ENCODE measurements at regions not wholly inside any gene's neighbourhood (a gene's known extent, or its start where the extent isn't known, plus 50 kb on each side); places are given as distances from the start of the nearest gene placed in this dataset.

GRCh38 chr12:66829660-66830325 lies 150.9 kb upstream of the GRIP1 start:
- Histone ChIP-seq H4K8ac (ENCODE audit: low read length) (no peak overlapping the region), H3K4me1 (ENCODE audit: control insufficient read depth, insufficient read depth, low read depth, low read length) (no peaks in the 10 kb centered on the region), H3K27ac (ENCODE audit: low read length, poor library complexity, severe bottlenecking) (no peak overlapping the region), H3K36me3 (ENCODE audit: control insufficient read depth in 1 of 2, insufficient read depth in 2 of 2, low read depth in 1 of 2, low read length in 2 of 2) (no peaks in the 10 kb centered on the region), H3K9ac (ENCODE audit: low read length) (no peak overlapping the region), H3K79me1 (replicated peaks; ENCODE audit: low read length, poor library complexity, severe bottlenecking) (no peaks in the 10 kb centered on the region), H2BK120ac (ENCODE audit: low read depth, low read length) (no peak overlapping the region), H2BK15ac (ENCODE audit: low read depth, poor library complexity, severe bottlenecking) (no peak overlapping the region), H2AK5ac (ENCODE audit: low read length, severe bottlenecking) (no peak overlapping the region), H3K4me3 (ENCODE audit: insufficient read depth in 1 of 2, low read depth in 1 of 2, low read length in 2 of 2) (no peak overlapping the region), H4K91ac (ENCODE audit: low read length) (no peak overlapping the region), H3K9me3 (ENCODE audit: control insufficient read depth, low read length) (no peaks in the 10 kb centered on the region), H3K14ac (ENCODE audit: low read length in 2 of 2) (no peak overlapping the region), H2BK5ac (ENCODE audit: low read depth, low read length, poor library complexity, severe bottlenecking) (no peak overlapping the region), H2BK12ac (ENCODE audit: low read length in 2 of 2) (no peak overlapping the region), H2AFZ (ENCODE audit: low read depth, low read length) (no peak overlapping the region), H3K23ac (ENCODE audit: low read length in 2 of 2) (no peak overlapping the region), H3K27me3 (ENCODE audit: control insufficient read depth in 1 of 2, insufficient read depth in 1 of 2, low read length in 2 of 2) (peaks cover 3 to 6% of the 10 kb centered on the region in 2 experiments), H3K4ac (ENCODE audit: low read depth in 1 of 2, low read length in 2 of 2) (no peak overlapping the region), H3K4me2 (ENCODE audit: low read length, poor library complexity, severe bottlenecking) (no peak overlapping the region), H3K18ac (ENCODE audit: low read depth in 1 of 2, low read length in 2 of 2) (no peak overlapping the region)
- WGBS = 95% methylated on average over 2 of the region's 3 CpGs
- DNase-seq = no peak

GRCh38 chr12:66831495-66831894 lies 152.6 kb upstream of the GRIP1 start:
- Histone ChIP-seq H2BK5ac (ENCODE audit: low read depth, low read length, poor library complexity, severe bottlenecking) (no peak overlapping the region), H3K4me3 (ENCODE audit: insufficient read depth in 1 of 2, low read depth in 1 of 2, low read length in 2 of 2) (no peak overlapping the region), H4K91ac (ENCODE audit: low read length) (no peak overlapping the region), H3K14ac (ENCODE audit: low read length in 2 of 2) (no peak overlapping the region), H2AFZ (ENCODE audit: low read depth, low read length) (no peak overlapping the region), H3K23ac (ENCODE audit: low read length in 2 of 2) (no peak overlapping the region), H3K79me1 (replicated peaks; ENCODE audit: low read length, poor library complexity, severe bottlenecking) (no peaks in the 10 kb centered on the region), H3K27ac (ENCODE audit: low read length, poor library complexity, severe bottlenecking) (no peak overlapping the region), H2BK12ac (ENCODE audit: low read length in 2 of 2) (no peak overlapping the region), H3K18ac (ENCODE audit: low read depth in 1 of 2, low read length in 2 of 2) (no peak overlapping the region), H3K4me2 (ENCODE audit: low read length, poor library complexity, severe bottlenecking) (no peak overlapping the region), H3K4ac (ENCODE audit: low read depth in 1 of 2, low read length in 2 of 2) (no peak overlapping the region), H3K36me3 (ENCODE audit: control insufficient read depth in 1 of 2, insufficient read depth in 2 of 2, low read depth in 1 of 2, low read length in 2 of 2) (no peaks in the 10 kb centered on the region), H2AK5ac (ENCODE audit: low read length, severe bottlenecking) (no peak overlapping the region), H4K8ac (ENCODE audit: low read length) (no peak overlapping the region), H3K4me1 (ENCODE audit: control insufficient read depth, insufficient read depth, low read depth, low read length) (no peaks in the 10 kb centered on the region), H2BK120ac (ENCODE audit: low read depth, low read length) (no peak overlapping the region), H3K9ac (ENCODE audit: low read length) (no peak overlapping the region), H2BK15ac (ENCODE audit: low read depth, poor library complexity, severe bottlenecking) (no peak overlapping the region), H3K9me3 (ENCODE audit: control insufficient read depth, low read length) (no peaks in the 10 kb centered on the region), H3K27me3 (ENCODE audit: control insufficient read depth in 1 of 2, insufficient read depth in 1 of 2, low read length in 2 of 2) (peaks cover 3 to 6% of the 10 kb centered on the region in 2 experiments)
- 94% methylated on average over 2 of the region's 4 CpGs for WGBS
- no peak for DNase-seq

- H2BK5ac ChIP-seq (ENCODE audit: low read depth, low read length, poor library complexity, severe bottlenecking) = no peak overlapping the region
- no peak overlapping the region for H2AFZ ChIP-seq (ENCODE audit: low read depth, low read length)
- H3K4me1 ChIP-seq (ENCODE audit: control insufficient read depth, insufficient read depth, low read depth, low read length) = no peaks in the 10 kb centered on the region
- H3K79me1 ChIP-seq (replicated peaks; ENCODE audit: low read length, poor library complexity, severe bottlenecking) = no peaks in the 10 kb centered on the region
- H2AK5ac ChIP-seq (ENCODE audit: low read length, severe bottlenecking) = no peak overlapping the region
- no peak overlapping the region for H4K91ac ChIP-seq (ENCODE audit: low read length)
- H2BK12ac ChIP-seq (ENCODE audit: low read length in 2 of 2) = no peak overlapping the region
- no peak overlapping the region for H4K8ac ChIP-seq (ENCODE audit: low read length)
- no peak overlapping the region for H3K4me3 ChIP-seq (ENCODE audit: insufficient read depth in 1 of 2, low read depth in 1 of 2, low read length in 2 of 2)
- H3K9me3 ChIP-seq (ENCODE audit: control insufficient read depth, low read length) = no peaks in the 10 kb centered on the region
- H3K14ac ChIP-seq (ENCODE audit: low read length in 2 of 2) = no peak overlapping the region
- H3K36me3 ChIP-seq (ENCODE audit: control insufficient read depth in 1 of 2, insufficient read depth in 2 of 2, low read depth in 1 of 2, low read length in 2 of 2) = no peaks in the 10 kb centered on the region
- H3K4me2 ChIP-seq (ENCODE audit: low read length, poor library complexity, severe bottlenecking) = no peak overlapping the region
- WGBS = 86% methylated on average over 2 of the region's 2 CpGs
- no peak overlapping the region for H3K4ac ChIP-seq (ENCODE audit: low read depth in 1 of 2, low read length in 2 of 2)
- H2BK15ac ChIP-seq (ENCODE audit: low read depth, poor library complexity, severe bottlenecking) = no peak overlapping the region
- H3K23ac ChIP-seq (ENCODE audit: low read length in 2 of 2) = no peak overlapping the region
- no peak for DNase-seq
- H3K27me3 ChIP-seq (ENCODE audit: control insufficient read depth in 1 of 2, insufficient read depth in 1 of 2, low read length in 2 of 2) = peaks cover 3 to 6% of the 10 kb centered on the region in 2 experiments
- no peak overlapping the region for H3K9ac ChIP-seq (ENCODE audit: low read length)
- no peak overlapping the region for H3K18ac ChIP-seq (ENCODE audit: low read depth in 1 of 2, low read length in 2 of 2)
- H3K27ac ChIP-seq (ENCODE audit: low read length, poor library complexity, severe bottlenecking) = no peak overlapping the region
- no peak overlapping the region for H2BK120ac ChIP-seq (ENCODE audit: low read depth, low read length)
Observed at GRCh38 chr12:66832997-66833396, 154.1 kb upstream of the GRIP1 start.

DNA sequence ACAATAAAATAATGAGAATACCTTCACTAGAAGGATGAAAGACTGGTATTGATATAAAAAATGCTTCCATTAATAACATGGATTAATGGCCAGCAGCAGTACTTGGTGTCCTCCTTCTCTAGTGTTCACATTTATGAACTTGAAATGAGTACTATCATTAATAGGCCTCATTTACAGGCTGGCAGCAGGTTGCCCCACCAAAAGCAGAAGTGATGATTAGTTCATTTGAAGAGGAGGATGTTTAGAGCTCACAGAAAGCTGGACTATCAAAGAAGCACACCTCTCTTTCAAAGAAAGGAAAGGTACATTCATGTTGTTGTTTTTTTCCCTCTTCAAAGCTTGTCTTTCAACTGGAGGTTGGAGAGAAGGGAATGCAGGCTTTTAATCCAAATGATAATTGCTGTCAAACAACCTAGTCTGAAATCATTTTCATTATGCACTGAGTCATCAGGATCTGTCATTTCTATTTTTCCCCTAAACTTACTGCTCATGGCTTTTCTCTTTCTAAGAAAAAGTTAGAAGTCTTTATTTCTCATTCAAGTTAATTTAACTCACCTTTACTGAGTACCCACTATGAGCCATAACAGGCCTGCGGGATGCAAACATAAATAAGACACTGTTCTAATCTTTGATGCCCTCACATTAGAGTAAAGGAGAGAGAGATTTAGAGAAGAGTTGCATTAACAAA lies 157.9 kb upstream of the GRIP1 start:
- H3K79me1 ChIP-seq (replicated peaks; ENCODE audit: low read length, poor library complexity, severe bottlenecking) = no peaks in the 10 kb centered on the region
- H3K23ac ChIP-seq (ENCODE audit: low read length in 2 of 2) = no peak overlapping the region
- no peak overlapping the region for H2BK15ac ChIP-seq (ENCODE audit: low read depth, poor library complexity, severe bottlenecking)
- no CpG with 5 or more reads among the region's 1 CpG for WGBS
- no peak overlapping the region for H2BK12ac ChIP-seq (ENCODE audit: low read length in 2 of 2)
- no peak overlapping the region for H3K27ac ChIP-seq (ENCODE audit: low read length, poor library complexity, severe bottlenecking)
- DNase-seq = no peak
- no peak overlapping the region for H2AK5ac ChIP-seq (ENCODE audit: low read length, severe bottlenecking)
- peaks cover 6% of the 10 kb centered on the region in 2 experiments for H3K27me3 ChIP-seq (ENCODE audit: control insufficient read depth in 1 of 2, insufficient read depth in 1 of 2, low read length in 2 of 2)
- H2AFZ ChIP-seq (ENCODE audit: low read depth, low read length) = no peak overlapping the region
- no peak overlapping the region for H3K9ac ChIP-seq (ENCODE audit: low read length)
- no peaks in the 10 kb centered on the region for H3K4me1 ChIP-seq (ENCODE audit: control insufficient read depth, insufficient read depth, low read depth, low read length)
- H4K91ac ChIP-seq (ENCODE audit: low read length) = no peak overlapping the region
- H3K36me3 ChIP-seq (ENCODE audit: control insufficient read depth in 1 of 2, insufficient read depth in 2 of 2, low read depth in 1 of 2, low read length in 2 of 2) = no peaks in the 10 kb centered on the region
- H3K14ac ChIP-seq (ENCODE audit: low read length in 2 of 2) = no peak overlapping the region
- H4K8ac ChIP-seq (ENCODE audit: low read length) = no peak overlapping the region
- H3K18ac ChIP-seq (ENCODE audit: low read depth in 1 of 2, low read length in 2 of 2) = no peak overlapping the region
- H2BK120ac ChIP-seq (ENCODE audit: low read depth, low read length) = no peak overlapping the region
- H2BK5ac ChIP-seq (ENCODE audit: low read depth, low read length, poor library complexity, severe bottlenecking) = no peak overlapping the region
- no peaks in the 10 kb centered on the region for H3K9me3 ChIP-seq (ENCODE audit: control insufficient read depth, low read length)
- H3K4me2 ChIP-seq (ENCODE audit: low read length, poor library complexity, severe bottlenecking) = no peak overlapping the region
- no peak overlapping the region for H3K4me3 ChIP-seq (ENCODE audit: insufficient read depth in 1 of 2, low read depth in 1 of 2, low read length in 2 of 2)
- no peak overlapping the region for H3K4ac ChIP-seq (ENCODE audit: low read depth in 1 of 2, low read length in 2 of 2)
